Left colon (tissue), 2 donors: ENCODE measurements at regions not wholly inside any gene's neighbourhood (a gene's known extent, or its start where the extent isn't known, plus 50 kb on each side); places are given as distances from the start of the nearest gene placed in this dataset.
"Not testable (repeated sequence)": the region's sequence is repeated elsewhere in the genome, so short reads cannot be mapped to it uniquely, and the experiment has no call there.

Source experiments
- ATAC-seq: fragments of 200-7000 bp; cut with Tn5 transposase; one replicate; pipeline ENCODE4 v1.9.1; 2020; ENCODE audit warnings: mild to moderate bottlenecking, moderate library complexity
- DNase-seq, 2 donors: peaks; one replicate each; pipeline ENCODE4 v3.0.0-alpha.2; 2020
- intact Hi-C, 2 donors: fragments of 100-400 bp; cut with DNase I in 1 of 2; cut with micrococcal nuclease in 1 of 2; formaldehyde crosslinking; loops; one replicate each; pipeline versions ENCODE4 v1.11.2 to v1.14.0; 2022; cut with DNase I, micrococcal nuclease
- donor health status: DM: no; HTN: no; CAD: no.
- donor health status: DM: yes; HTN: yes; CAD: no.

- DNase-seq, intact Hi-C loops, ATAC-seq: not testable (repeated sequence)
Observed at GRCh38 chr12:76971216-76971879, 92.5 kb upstream of the CSRP2 start.

GRCh38 chr12:76967181-76967885, 88.5 kb upstream of the CSRP2 start:
- intact Hi-C loops = no loop called here
- DNase-seq (no peak), ATAC-seq (no peak)

- DNase-seq (no peak), ATAC-seq (no peak)
- intact Hi-C loops = no loop called here
Observed at GRCh38 chr12:76964784-76965571, 86.2 kb upstream of the CSRP2 start.

GRCh38 chr12:76962099-76962498, 83.3 kb upstream of the CSRP2 start:
- no peak for DNase-seq
- ATAC-seq = no peak
- intact Hi-C loops = no loop called here

GRCh38 chr12:76957301-76957700, 78.5 kb upstream of the CSRP2 start:
- DNase-seq = no peak
- intact Hi-C loops = no loop called here
- no peak for ATAC-seq

- ATAC-seq (no peak), DNase-seq (no peak)
- intact Hi-C loops = no loop called here
Observed at GRCh38 chr12:76952995-76953394, 74.2 kb upstream of the CSRP2 start.

- ATAC-seq (no peak), DNase-seq (no peak)
- intact Hi-C loops = no loop called here
Observed at GRCh38 chr12:76948879-76949278, 70.1 kb upstream of the CSRP2 start.

GRCh38 chr12:76947304-76947703, 68.5 kb upstream of the CSRP2 start:
- no peak for ATAC-seq
- DNase-seq = no peak
- intact Hi-C loops = no loop called here

GRCh38 chr12:76946446-76946845, 67.6 kb upstream of the CSRP2 start:
- intact Hi-C loops = no loop called here

GRCh38 chr12:76945867-76946266, 67.0 kb upstream of the CSRP2 start:
- DNase-seq = no peak
- intact Hi-C loops = no loop called here
- ATAC-seq = no peak

More at GRCh38 chr12:76946446-76946845, 67.6 kb upstream of the CSRP2 start:
- DNase-seq = no peak
- ATAC-seq = peak; percentile 45

- no peak for ATAC-seq
- DNase-seq = no peak
- intact Hi-C loops = no loop called here
Observed at GRCh38 chr12:76944892-76945291, 66.1 kb upstream of the CSRP2 start.

GRCh38 chr12:76943008-76943407, 64.2 kb upstream of the CSRP2 start:
- intact Hi-C loops = no loop called here
- no peak for ATAC-seq
- no peak for DNase-seq

- ATAC-seq (no peak), DNase-seq (no peak)
- intact Hi-C loops = no loop called here
Observed at GRCh38 chr12:76942267-76942666, 63.4 kb upstream of the CSRP2 start.

- intact Hi-C loops = no loop called here
- no peak for ATAC-seq
- no peak for DNase-seq
Observed at GRCh38 chr12:76940671-76941445, 62.0 kb upstream of the CSRP2 start.

GRCh38 chr12:76939701-76940100, 60.9 kb upstream of the CSRP2 start:
- DNase-seq (no peak), ATAC-seq (no peak)
- intact Hi-C loops = no loop called here

- no peak for ATAC-seq
- intact Hi-C loops = no loop called here
- DNase-seq = no peak
Observed at GRCh38 chr12:76936275-76937193, 57.7 kb upstream of the CSRP2 start.

GRCh38 chr12:76933392-76933791, 54.6 kb upstream of the CSRP2 start:
- intact Hi-C loops, ATAC-seq, DNase-seq: not testable (repeated sequence)

- intact Hi-C loops = no loop called here
- ATAC-seq (no peak), DNase-seq (no peak)
Observed at GRCh38 chr12:76929499-76929898, 50.7 kb upstream of the CSRP2 start.
